ENCODE measurements at regions not wholly inside any gene's neighbourhood (a gene's known extent, or its start where the extent isn't known, plus 50 kb on each side); places are given as distances from the start of the nearest gene placed in this dataset.

DNA sequence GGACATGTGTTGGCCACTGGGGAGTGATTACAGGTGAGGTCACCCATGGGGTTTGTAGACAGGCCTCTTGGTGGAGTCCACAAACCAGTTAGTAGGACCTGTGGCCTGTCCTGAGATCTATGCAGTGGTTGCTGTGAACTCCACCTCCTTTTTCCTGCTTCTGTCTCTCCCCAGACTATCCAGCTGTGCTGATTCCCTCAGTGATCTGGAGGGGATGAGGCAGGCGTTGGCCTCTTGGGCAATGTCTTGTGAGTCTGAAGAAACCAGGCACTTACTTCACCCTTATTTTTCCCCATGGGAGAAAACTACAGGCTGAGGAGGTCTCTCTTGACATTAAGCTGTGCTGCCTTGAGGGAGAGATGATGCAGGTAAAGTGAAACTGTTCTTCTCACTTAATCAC is 257.2 kb upstream of the PRICKLE1 start:
- peak; percentile 22 for DNase-seq

DNA sequence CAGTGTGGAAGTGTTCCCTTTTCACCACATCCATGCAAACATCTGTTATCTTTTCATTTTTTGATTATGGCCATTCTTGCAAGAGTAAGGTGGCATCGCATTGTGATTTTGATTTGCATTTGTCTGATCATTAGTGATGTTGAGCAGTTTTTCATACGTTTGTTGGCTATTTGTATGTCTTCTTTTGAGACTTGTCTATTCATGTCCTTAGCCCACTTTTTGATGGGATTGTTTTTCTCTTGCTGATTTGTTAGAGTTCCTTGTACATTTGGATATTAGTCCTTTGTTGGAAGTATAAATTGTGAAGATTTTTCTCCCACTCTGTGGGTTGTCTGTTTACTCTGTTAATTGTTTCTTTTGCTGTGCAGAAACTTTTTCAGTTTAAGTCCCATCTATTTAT is 244.5 kb upstream of the PRICKLE1 start:
- DNase-seq: no peak

DNA sequence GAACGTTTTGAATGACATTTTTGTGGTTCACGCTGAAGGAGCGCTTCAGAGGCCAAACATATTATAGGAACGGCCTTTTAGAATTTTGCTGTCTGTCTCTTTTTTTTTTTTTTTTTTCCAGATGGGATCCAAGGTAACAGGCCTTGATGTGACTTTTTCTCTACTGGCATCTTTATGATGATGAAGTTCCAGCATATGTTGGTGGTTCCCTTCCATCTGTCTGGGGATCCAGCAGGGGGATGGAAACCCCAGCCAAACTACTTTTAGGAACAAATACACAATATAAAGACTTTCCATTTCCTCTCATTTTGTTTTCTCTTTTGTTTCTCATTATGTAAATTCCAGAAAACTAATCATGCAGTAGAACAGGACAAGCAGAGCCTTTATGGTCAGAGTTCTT is 239.3 kb upstream of the PRICKLE1 start:
- DNase-seq: peak; percentile 41

DNA sequence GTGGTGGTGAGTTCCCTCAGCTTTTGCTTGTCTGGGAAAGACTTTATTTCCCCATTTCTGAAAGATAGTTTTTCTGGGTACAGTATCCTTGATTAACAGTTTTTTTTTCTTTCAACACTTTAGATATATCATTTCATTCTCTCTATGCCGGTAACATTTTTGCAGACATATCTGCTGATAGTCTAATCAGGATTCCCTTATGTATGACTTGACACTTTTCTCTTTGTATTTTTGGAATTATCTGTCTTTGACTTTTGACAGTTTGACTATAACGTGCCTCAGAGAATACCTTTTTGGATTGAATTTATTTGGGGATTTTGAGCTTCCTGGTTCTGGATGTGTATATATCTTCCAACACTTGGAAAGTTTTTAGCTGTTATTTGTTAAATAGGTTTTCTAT is 234.8 kb upstream of the PRICKLE1 start:
- DNase-seq: no peak

DNA sequence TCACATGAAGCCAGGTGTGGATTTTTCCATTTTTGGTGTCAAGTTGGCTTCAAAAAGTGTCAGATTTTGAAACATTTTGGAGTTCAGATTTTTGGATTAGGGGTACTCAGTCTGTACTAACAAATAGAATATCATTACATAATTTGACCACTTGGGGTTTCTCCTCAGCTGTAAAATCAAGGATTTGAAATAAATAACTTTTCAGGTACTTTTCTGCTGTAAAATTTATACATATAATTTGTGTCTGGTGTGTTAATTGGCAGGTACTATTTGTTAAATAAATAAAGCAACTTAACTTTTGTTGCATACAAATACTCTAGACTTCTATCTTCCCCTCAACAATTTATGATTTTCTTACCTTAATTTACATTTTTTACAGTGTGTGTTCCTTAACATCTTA is 234.1 kb upstream of the PRICKLE1 start:
- DNase-seq: no peak

DNA sequence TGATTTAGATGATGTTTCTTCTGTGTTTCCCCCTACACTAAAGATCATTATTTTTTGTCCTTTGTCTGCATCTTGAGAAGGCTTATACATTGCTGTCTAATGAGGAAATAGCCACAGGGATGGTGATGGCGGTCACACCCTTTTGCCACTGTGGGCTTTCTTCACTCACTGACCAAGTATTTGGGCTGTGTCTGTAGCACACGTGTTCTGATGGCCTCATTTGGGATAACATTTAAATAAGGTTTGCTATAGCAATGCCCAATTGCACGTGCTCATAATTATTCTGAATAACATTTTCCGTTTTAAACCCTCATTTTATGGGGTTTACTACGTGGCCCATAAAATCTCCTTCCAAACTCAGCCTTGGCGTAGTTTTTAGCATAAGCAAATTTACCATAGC is 230.3 kb upstream of the PRICKLE1 start:
- no peak for DNase-seq

DNA sequence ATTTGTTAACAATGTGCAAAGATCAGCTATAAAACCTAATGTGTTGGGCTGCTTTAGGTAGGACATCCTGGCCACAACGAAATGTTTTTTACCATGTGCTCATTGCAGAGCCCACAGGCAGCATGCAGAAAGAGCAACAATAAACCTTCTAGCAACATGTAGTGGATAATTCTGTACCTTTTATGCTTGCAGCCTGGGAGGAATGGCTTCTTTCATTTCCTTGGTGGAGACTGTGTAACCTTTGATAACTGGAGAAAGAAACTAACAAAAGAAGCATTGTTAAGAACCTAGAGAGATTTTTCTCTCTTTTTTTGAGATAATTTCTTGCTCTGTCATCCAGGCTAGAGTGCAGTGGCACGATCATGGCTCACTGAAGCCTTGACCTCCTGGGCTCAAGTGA is 225.5 kb upstream of the PRICKLE1 start:
- no peak for DNase-seq

DNA sequence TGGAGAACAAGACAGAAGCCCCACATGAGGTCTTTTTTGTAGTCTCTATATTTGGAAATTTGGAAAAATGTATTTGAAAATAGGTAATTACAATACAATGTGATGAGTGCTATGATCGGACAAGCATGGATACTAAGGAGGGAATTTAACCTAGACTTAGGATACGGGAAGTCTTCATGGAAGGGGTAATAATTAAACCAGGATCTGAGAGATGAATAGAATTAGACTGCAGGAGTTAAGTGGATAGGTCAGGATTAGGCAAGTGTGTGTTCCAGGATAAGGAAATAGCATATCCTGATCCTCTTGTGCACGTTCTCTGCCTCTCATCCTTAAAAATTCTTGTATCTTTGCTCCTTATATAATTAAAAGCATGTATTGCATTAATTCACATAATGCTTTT is 223.3 kb upstream of the PRICKLE1 start:
- DNase-seq: no peak

DNA sequence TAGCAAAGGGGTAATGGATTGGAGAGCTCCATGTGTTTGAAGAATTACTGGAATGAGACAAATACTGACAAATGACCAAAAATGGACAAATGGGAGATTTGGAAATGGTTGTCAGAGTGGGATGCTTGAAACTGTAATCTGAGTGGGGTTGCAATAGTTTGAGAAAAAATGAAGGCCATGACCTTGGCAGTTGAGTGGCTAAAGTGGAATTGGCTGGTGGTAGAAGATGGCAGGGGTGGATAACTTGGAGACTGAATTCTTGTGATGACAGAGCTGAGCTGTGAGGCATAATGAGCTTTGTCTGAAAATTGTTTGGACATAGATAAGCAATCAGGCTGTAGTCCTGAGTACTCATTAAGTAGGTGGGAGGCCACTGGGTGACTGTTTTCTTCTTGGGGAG is 222.5 kb upstream of the PRICKLE1 start:
- DNase-seq: no peak

DNA sequence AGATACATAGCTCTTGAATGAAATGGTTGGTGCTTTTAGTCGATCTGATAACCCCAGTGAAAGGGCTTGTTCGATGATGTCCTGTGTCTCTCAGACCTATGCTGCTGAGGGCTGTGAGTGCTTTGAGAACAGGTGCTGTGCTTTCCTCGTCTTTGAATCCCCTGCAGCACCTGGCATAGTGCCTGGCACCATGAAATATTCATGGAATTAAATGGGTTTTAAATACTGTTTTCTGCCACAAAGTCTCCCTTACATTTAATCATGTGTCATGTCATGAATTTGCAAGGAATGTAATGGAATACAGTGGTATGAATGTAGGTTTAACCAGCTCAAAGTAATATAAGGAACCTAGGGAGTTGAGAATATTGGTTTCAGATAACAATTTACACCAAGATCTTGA is 220.5 kb upstream of the PRICKLE1 start:
- DNase-seq: peak; percentile 89

DNA sequence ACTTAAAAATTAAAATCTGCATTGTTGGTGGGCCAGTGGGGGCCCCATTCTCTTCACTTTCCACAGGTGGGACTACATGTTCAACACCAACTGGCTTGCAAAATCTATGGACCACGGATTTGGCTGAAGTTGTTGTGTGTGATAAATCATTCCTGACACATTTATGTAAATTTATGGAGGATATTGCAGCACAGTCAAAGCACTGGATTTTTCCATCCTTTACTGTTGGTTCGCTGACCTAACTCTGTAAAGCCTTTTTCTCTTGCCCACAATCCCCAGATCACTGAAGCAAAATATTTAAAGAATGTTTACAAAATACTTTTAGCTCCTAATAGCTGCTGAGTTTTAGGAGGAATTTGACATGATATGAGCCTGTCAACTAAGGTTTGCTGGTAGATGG is 219.7 kb upstream of the PRICKLE1 start:
- DNase-seq: peak; percentile 91

DNA sequence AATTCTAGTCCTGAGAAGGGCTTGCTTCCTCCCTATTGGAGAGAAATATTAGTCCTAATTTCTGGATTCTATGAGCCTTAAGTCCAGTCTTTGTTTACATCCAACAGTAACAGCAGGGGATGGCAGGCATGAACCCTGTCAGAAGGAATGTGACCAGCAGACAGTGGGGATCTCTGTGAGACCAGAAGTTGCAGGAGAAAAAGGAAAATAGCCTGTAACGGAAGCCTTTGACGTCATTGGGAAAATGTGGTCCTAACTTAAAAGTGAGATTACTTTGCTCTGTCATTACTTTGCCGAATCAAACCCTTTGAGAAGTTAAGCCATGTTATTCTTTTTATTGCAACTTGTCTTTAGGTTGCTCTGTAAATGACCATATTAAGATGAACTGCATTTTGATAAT is 218.2 kb upstream of the PRICKLE1 start:
- DNase-seq: no peak

DNA sequence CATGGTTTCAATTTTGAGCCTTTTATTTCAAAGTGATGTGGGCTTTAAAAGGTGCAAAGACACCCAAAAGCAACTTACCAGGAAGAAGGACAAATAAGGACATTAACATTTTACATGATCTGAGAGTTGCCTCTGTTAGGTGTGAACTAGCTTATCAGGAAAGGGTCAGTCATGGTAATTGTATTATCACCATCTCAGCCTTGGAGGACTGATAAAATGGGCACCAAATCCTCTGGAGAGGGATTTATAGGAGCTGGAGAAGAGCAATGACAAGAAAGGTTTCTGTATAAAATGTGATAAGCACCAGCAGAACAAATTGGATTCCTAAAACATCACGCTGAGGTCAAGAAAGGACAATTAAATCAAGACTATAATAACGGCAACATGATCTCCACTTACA is 217.7 kb upstream of the PRICKLE1 start:
- DNase-seq: no peak

DNA sequence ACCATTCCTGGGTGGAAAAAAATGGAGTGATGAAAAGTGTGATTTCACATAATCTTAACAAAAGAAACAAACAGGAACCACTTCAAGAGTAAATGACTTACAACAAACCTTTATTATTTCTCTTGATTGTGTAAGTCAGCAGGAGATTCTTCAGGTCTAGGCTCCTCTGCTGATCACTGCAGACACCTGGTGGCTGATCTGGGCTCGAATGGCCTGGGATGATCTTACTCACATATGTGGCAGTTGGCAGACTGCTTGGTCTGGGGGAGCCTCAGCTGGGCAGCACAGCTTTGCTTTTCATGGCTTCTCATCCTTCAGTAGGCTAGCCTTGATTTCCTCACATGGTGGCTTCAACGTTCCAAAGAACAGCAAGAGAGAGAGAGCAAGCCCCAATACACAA is 215.4 kb upstream of the PRICKLE1 start:
- no peak for DNase-seq

DNA sequence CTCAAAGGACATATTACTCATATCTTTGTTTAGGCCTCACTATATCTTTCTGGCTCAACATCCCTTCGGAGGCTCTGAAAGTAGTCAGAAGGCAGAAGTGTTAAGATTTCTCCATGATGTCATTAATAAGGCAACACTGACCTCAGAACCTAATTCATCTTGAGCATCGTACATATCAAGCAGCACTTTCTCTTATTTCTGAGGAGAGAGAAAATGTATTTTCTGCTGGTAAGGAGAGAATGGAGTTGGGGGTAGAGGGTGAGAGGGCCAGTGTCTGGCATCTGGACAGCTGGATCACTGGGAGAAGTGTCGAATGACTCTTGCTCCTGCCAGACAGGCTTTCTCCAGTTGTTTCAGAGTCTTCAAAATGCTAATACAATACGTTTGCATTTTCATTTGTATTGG is 213.2 kb upstream of the PRICKLE1 start:
- DNase-seq: peak; percentile 70

DNA sequence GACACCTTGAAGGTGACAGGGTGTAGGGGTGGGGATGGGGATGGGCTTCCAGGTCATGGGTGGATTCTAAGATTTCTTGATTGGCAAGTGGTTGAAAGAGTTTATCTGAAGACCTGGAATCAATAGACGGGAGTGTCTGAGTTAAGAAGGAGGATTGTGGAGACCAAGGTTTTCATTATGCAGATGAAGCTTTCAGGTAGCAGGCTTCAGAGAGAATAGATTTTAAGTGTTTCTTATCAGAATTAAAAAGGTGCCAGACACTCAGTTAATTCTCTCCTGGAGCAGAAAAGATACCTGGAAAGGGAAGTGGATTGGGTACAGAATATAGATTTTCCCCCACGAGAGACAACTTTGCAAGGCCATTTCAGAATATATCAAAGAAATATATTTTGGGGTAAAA is 211.7 kb upstream of the PRICKLE1 start:
- no peak for DNase-seq

DNA sequence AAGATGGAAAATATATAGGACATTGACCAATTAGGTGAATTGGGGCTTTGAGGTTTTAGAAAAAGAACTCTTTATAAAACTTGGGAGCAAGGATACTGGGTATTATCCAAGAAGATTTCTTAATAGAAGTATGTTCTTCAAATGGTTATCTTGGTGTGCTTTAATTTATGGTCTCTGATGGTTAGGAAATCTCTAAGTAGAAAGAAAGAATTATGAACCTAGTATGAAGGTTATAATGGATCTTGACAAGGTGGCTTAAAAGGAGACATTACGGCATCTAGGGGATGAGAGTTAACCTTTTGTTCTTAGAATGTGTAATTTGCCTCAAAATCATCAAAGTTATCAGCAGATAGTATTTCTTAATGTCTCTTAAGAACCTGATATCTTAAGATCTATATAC is 210.4 kb upstream of the PRICKLE1 start:
- peak; percentile 37 for DNase-seq

DNA sequence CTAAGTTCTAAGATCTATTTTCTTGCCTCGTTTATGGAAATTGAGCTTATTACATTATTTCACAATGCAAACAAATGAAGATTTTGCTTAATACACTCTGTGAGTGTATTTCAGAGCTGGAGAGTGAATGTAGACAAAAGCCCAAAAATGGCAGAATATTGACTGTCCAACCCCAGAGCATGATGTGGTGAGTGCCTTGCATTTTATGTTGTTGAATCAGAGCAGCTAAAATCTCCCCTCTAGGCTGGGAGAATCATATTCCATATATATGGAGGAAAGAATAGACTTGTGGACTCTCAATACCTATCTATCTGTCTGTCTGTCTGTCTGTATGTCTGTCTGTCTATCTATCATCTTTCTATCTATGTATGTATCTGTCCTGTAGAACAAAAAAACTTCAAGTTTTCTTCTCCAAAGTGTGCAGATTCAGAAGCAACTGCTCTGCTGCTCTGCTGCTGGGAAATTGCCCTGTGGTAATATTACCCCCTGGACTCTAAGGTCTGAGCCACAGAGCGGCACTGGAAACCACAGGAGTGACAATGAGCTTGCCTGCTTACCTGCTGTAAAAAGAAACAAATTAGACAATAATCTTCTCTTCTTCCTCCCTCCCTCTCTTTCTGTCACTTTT is 209.4 kb upstream of the PRICKLE1 start:
- peak; percentile 90 for DNase-seq

DNA sequence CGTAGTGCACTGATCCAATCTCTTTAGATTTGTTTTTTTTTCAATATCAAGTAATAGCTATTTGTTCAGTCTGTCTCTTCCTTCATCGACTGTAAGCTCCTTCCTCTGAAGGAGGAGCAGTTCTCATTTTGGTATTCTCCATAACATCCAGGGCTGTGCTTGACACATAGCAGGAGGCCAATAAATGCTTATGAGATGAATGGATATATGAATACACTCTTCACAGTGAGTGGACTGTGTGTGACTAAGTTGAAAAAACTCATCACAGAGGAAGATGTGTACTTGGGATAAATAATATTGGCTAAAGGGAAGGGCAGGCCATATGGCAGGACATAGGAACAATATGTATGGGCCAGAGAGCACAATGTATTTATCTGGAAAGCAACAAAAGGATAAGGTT is 205.3 kb upstream of the PRICKLE1 start:
- DNase-seq: peak; percentile 64

DNA sequence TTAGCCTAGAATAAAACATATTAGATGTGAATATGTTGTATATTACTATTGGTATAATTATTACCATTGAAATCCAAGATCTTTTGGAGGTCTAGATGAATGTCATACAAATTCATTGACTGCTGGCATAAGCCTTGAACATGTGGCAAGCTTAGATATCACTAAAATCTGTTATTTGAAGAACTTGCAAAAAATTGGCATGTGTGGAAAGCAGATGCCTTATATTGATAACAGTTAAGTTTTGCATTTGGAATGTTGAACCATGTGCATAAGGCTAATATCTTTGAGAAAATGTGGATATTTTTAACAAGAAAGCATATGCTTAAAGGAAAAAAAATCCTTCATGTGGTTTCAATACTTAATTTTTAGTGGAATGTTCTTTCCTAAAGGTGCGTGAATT is 203.6 kb upstream of the PRICKLE1 start:
- no peak for DNase-seq

DNA sequence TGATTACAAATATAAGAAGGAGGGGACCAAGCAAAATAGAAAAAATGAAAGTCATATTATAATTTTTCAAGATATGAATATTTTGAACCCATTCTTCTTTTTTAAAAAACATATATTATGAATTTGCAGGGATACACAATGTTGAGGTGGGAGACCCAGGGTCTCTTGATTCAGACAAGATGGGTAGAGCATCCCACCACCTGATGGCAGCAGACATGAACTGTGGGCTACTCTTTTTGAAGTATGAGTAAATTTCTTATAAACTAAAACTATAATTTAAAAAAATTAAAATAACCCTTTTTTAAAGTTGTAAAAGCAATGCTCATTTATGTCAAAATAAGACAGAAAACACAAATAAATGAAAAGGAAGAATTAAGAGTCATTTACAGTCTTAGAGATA is 202.7 kb upstream of the PRICKLE1 start:
- DNase-seq: no peak

DNA sequence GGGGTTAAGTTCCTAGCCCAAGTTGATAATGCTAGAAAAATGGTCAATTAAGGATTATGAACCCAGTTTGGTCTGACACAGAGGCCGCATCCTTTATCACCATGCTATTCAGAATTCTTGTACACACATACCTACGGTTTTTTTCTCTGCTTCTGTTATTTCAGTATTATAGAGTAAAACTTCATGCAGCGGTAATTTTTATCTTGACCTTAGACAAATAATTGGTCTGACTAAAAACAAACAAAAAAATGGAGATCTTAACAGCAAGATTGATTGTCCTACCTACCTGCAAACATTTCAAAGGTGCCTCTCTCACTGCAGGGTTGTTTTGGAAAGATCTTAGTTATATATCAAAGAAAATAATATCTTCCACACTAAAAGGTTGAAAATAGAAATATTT is 201.9 kb upstream of the PRICKLE1 start:
- DNase-seq: no peak

DNA sequence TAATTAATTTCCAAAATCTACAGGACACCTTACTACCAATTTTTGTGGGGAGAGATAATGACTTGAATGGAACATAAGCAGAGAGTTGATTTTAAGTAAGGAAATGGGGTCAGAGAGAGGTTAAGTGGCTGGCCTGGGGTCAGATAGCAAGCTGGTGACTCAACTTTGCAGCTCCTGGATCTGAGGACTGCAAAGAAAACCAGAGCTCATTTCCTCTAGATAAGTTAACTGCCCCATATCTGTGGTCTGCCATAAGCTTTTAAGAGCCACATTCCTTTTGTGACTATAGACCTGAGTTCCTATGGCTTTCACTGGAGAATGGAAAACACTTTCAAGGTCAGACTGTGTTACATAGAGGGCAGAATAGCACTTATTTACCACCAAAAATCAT is 201.2 kb upstream of the PRICKLE1 start:
- peak; percentile 87 for DNase-seq

DNA sequence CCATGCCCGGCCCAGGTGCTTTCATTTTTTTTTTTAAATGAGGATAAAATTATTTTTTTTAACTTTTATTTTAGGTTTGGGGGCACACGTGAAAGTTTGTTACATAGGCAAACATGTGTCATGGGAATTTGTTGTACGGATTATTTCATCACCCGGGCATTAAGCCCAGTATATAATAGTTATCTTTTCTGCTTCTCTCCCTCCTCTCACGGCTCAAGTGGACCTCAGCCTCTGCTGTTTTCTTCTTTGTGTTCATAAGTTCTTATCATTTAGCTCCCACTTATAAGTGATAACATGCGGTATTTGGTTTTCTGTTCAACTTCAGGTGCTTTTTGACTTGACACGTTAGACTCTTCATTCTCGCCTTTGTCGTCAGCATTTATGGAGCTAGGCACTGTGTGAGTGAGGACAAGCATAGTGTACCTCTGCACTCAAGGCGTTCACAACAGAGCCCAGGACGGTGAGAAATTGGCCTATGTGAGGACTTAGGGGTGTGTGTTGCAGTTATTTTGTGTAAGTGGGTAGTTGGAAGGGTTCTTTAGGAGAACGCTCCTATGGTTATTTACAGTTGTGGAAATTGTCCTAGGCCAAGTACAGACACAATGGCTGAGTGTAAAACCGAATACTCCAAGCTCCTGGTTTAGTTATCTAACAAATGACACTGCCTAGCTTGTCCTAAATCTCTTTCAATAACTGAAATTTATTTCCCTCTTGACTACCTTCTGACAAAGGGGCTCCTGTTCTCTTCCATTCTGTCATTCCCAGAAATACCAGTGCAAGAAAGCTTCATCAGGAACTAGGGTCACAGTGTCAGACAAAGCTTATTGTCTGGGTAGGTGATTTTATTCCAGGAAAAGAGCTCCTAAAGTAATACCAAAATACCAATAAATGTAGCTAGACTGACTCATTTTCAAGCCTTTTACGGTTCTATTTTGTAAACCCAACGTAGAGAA is 200.5 kb upstream of the PRICKLE1 start:
- peak; percentile 26 for DNase-seq

All from fibroblast of upper back skin (primary cell).